Testis (tissue), 2 donors: ENCODE measurements at regions not wholly inside any gene's neighbourhood (a gene's known extent, or its start where the extent isn't known, plus 50 kb on each side); places are given as distances from the start of the nearest gene placed in this dataset.

Experiments
- DNase-seq: peaks from one replicate; pipeline ENCODE4 v3.0.0-alpha.2; 2019
- H3K27ac ChIP-seq, 2 donors: fragments of 200-600 bp; sonication (generic); one replicate each; pipeline ENCODE4 v1.5.1; 2019
- H3K27me3 ChIP-seq: fragments of 200-600 bp; sonication (generic); one replicate; pipeline ENCODE4 v1.5.1; 2019
- H3K36me3 ChIP-seq: fragments of 200-600 bp; sonication (generic); one replicate; pipeline ENCODE4 v1.5.1; 2017; ENCODE audit warnings: low read depth; ENCODE audit errors: missing control alignments
- H3K4me1 ChIP-seq: fragments of 200-600 bp; sonication (generic); one replicate; pipeline ENCODE4 v1.5.1; 2019
- H3K4me3 ChIP-seq, 2 donors: fragments of 200-600 bp; sonication (generic); one replicate each; pipeline ENCODE4 v1.5.1; 2017 to 2019
- H3K9me3 ChIP-seq: fragments of 200-600 bp; sonication (generic); one replicate; pipeline ENCODE4 v1.5.1; 2017
- CTCF ChIP-seq, 3 experiments: fragments of 450-650 bp in 2 of 3; fragments of 200-600 bp in 1 of 3; sonication (generic) in 1 of 3; IDR thresholded peaks; one replicate each; pipeline ENCODE4 v1.5.1; 2016 to 2019; ENCODE audit warnings: antibody characterized with exemption in 3 of 3, mild to moderate bottlenecking in 2 of 3, moderate library complexity in 1 of 3
- POLR2A ChIP-seq: fragments of 450-650 bp; IDR thresholded peaks from one replicate; pipeline ENCODE4 v1.6.1; 2017; ENCODE audit warnings: antibody characterized with exemption, mild to moderate bottlenecking, moderate library complexity
- WGBS, 2 donors: methylation state at CpG; one replicate each; pipeline ENCODE4 v1.1.5; 2018; 5-methylcytosine and 5-hydroxymethylcytosine counted together
- intact Hi-C: fragments of 100-400 bp; cut with DNase I; formaldehyde crosslinking; loops from one replicate; pipeline ENCODE4 v1.15.1; 2023; ENCODE audit warnings: low total_unique reads

GRCh38 chr16:35631261-35631945, 2172.0 kb downstream of the TP53TG3F start:
- H3K4me3 ChIP-seq: no peak overlapping the region
- 27 to 36% methylated on average over 2 of the region's 2 CpGs for WGBS, 2 donors
- peak overlapping the region in 1 of 2 donors; percentile 45 for H3K27ac ChIP-seq
- TF ChIP-seq CTCF (IDR thresholded peaks at IDR 0.05): no peak
- no peak for TF ChIP-seq POLR2A
- H3K9me3 ChIP-seq: no peaks in the 10 kb centered on the region
- H3K36me3 ChIP-seq: no peaks in the 10 kb centered on the region
- peaks cover 17% of the 10 kb centered on the region for H3K4me1 ChIP-seq
- peak; percentile 77 for DNase-seq
- no peaks in the 10 kb centered on the region for H3K27me3 ChIP-seq
- intact Hi-C loops: no loop called here

DNA sequence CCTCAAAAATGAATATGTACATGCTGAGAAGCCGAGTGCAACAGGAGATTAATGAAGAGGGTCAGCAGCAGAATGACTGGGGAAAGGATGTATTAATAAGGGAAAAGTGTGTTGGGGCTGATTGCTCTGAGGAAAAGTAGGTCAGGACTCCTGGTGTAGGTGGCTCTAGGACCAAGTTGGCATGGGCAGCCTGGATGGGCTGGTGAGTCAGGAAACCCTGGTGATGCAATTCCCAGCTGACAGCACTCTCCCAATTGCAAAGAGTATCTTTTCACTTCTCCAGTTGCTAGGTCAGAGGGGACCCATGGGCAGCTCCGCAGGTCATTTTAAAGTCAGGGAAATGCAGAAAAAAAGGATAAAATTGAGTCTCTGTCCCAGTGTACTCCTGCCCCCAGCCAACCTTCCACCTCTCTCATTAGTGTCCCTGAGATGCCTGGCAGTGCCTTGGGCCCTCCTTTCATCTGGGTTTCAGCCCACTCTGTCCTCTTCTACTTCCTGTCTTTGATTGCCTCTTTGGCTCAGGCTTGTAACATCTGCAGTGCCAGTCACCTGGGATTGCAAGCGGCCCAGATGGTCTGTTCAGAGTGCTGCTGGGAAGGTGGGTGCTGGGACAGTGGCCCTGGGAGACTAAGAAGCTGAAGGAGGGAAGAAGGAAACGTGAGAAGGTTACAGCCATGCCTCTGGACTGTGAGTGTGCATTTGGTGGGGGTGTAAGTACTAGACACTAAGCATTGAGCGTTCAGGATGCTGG, 2177.2 kb downstream of the TP53TG3F start:
- no peak for TF ChIP-seq CTCF (IDR thresholded peaks at IDR 0.05)
- TF ChIP-seq POLR2A: no peak
- no peaks in the 10 kb centered on the region for H3K36me3 ChIP-seq
- H3K4me3 ChIP-seq: no peak overlapping the region
- no peak for DNase-seq
- no peak overlapping the region for H3K27ac ChIP-seq
- H3K9me3 ChIP-seq: no peaks in the 10 kb centered on the region
- no peaks in the 10 kb centered on the region for H3K27me3 ChIP-seq
- peaks cover 7% of the 10 kb centered on the region for H3K4me1 ChIP-seq
- 52 to 56% methylated on average over 5 of the region's 5 CpGs for WGBS, 2 donors
- intact Hi-C loops: no loop called here

GRCh38 chr16:35637683-35638082, 2178.3 kb downstream of the TP53TG3F start:
- Histone ChIP-seq H3K36me3 (no peaks in the 10 kb centered on the region), H3K4me1 (no peaks in the 10 kb centered on the region), H3K27me3 (no peaks in the 10 kb centered on the region), H3K4me3 (no peak overlapping the region), H3K9me3 (no peaks in the 10 kb centered on the region), H3K27ac (no peak overlapping the region)
- intact Hi-C loops: no loop called here
- no peak for TF ChIP-seq POLR2A
- no peak for TF ChIP-seq CTCF (IDR thresholded peaks at IDR 0.05)
- WGBS, 2 donors: 64 to 67% methylated on average over 2 of the region's 2 CpGs
- no peak for DNase-seq

- WGBS, 2 donors: 44 to 63% methylated on average over 3 of the region's 3 CpGs
- Histone ChIP-seq H3K27ac (no peak overlapping the region), H3K27me3 (no peaks in the 10 kb centered on the region), H3K36me3 (no peaks in the 10 kb centered on the region), H3K9me3 (no peaks in the 10 kb centered on the region), H3K4me3 (no peak overlapping the region), H3K4me1 (no peaks in the 10 kb centered on the region)
- TF ChIP-seq POLR2A: no peak
- TF ChIP-seq CTCF (IDR thresholded peaks at IDR 0.05): no peak
- no peak for DNase-seq
- intact Hi-C loops: no loop called here
Measured at GRCh38 chr16:35639233-35640205, 2180.1 kb downstream of the TP53TG3F start.
